ENCODE measurements at regions not wholly inside any gene's neighbourhood (a gene's known extent, or its start where the extent isn't known, plus 50 kb on each side); places are given as distances from the start of the nearest gene placed in this dataset.
"Not testable (repeated sequence)": the region's sequence is repeated elsewhere in the genome, so short reads cannot be mapped to it uniquely, and the experiment has no call there.

- H3K27ac ChIP-seq, result no peak overlapping the region
- H3K36me3 ChIP-seq, result no peaks in the 10 kb centered on the region
- H3K9me3 ChIP-seq, result no peaks in the 10 kb centered on the region
- intact Hi-C loops (cut with DNase I), result no loop called here
- 79% methylated on average over 1 of the region's 1 CpG for WGBS
- no peaks in the 10 kb centered on the region for H3K27me3 ChIP-seq (replicated peaks; ENCODE audit: insufficient read depth)
- no peak for TF ChIP-seq CTCF (IDR thresholded peaks at IDR 0.05)
- no peaks in the 10 kb centered on the region for H3K4me1 ChIP-seq (replicated peaks)
- no peak overlapping the region for H3K4me3 ChIP-seq
- DNase-seq (ENCODE audit: low spot score), result no peak
Measured at GRCh38 chr6:74507649-74508048, 698.2 kb downstream of the COL12A1 start.

- no peaks in the 10 kb centered on the region for H3K9me3 ChIP-seq
- no peak for DNase-seq (ENCODE audit: low spot score)
- H3K4me1 ChIP-seq (replicated peaks), result no peaks in the 10 kb centered on the region
- WGBS, result 77% methylated on average over 1 of the region's 1 CpG
- H3K4me3 ChIP-seq, result no peak overlapping the region
- H3K27me3 ChIP-seq (replicated peaks; ENCODE audit: insufficient read depth), result no peaks in the 10 kb centered on the region
- TF ChIP-seq POLR2AphosphoS5 (IDR thresholded peaks at IDR 0.05) (no peak), CTCF (IDR thresholded peaks at IDR 0.05) (no peak), POLR2A (IDR thresholded peaks at IDR 0.05) (no peak)
- H3K36me3 ChIP-seq, result no peaks in the 10 kb centered on the region
- intact Hi-C loops (cut with DNase I), result no loop called here
- H3K27ac ChIP-seq, result no peak overlapping the region
Measured at GRCh38 chr6:74505391-74505790, 700.5 kb downstream of the COL12A1 start.

- intact Hi-C loops (cut with DNase I), result no loop called here
- no peaks in the 10 kb centered on the region for H3K27me3 ChIP-seq (replicated peaks; ENCODE audit: insufficient read depth)
- no peak for DNase-seq (ENCODE audit: low spot score)
- no peaks in the 10 kb centered on the region for H3K4me1 ChIP-seq (replicated peaks)
- no peaks in the 10 kb centered on the region for H3K36me3 ChIP-seq
- TF ChIP-seq CTCF (IDR thresholded peaks at IDR 0.05) (no peak), POLR2AphosphoS5 (IDR thresholded peaks at IDR 0.05) (no peak), POLR2A (IDR thresholded peaks at IDR 0.05) (no peak)
- H3K4me3 ChIP-seq, result no peak overlapping the region
- WGBS, result 93% methylated on average over 3 of the region's 3 CpGs
- H3K27ac ChIP-seq, result no peak overlapping the region
- no peaks in the 10 kb centered on the region for H3K9me3 ChIP-seq
Measured at GRCh38 chr6:74504941-74505340, 700.9 kb downstream of the COL12A1 start.

- DNase-seq (ENCODE audit: low spot score), result no peak
- no peaks in the 10 kb centered on the region for H3K4me1 ChIP-seq (replicated peaks)
- H3K36me3 ChIP-seq, result no peaks in the 10 kb centered on the region
- TF ChIP-seq POLR2A (IDR thresholded peaks at IDR 0.05) (no peak), CTCF (IDR thresholded peaks at IDR 0.05) (no peak), POLR2AphosphoS5 (IDR thresholded peaks at IDR 0.05) (no peak)
- 43% methylated on average over 1 of the region's 1 CpG for WGBS
- H3K9me3 ChIP-seq, result no peaks in the 10 kb centered on the region
- H3K27ac ChIP-seq, result no peak overlapping the region
- intact Hi-C loops (cut with DNase I), result no loop called here
- H3K4me3 ChIP-seq, result no peak overlapping the region
- H3K27me3 ChIP-seq (replicated peaks; ENCODE audit: insufficient read depth), result no peaks in the 10 kb centered on the region
Measured at GRCh38 chr6:74492587-74492986, 713.3 kb downstream of the COL12A1 start.

GRCh38 chr6:74491844-74492374, 713.9 kb downstream of the COL12A1 start:
- no peak overlapping the region for H3K27ac ChIP-seq
- WGBS, result 53% methylated on average over 2 of the region's 2 CpGs
- no peaks in the 10 kb centered on the region for H3K9me3 ChIP-seq
- TF ChIP-seq CTCF (IDR thresholded peaks at IDR 0.05) (no peak), POLR2A (IDR thresholded peaks at IDR 0.05) (no peak), POLR2AphosphoS5 (IDR thresholded peaks at IDR 0.05) (no peak)
- intact Hi-C loops (cut with DNase I), result no loop called here
- H3K27me3 ChIP-seq (replicated peaks; ENCODE audit: insufficient read depth), result no peaks in the 10 kb centered on the region
- H3K4me3 ChIP-seq, result no peak overlapping the region
- H3K36me3 ChIP-seq, result no peaks in the 10 kb centered on the region
- DNase-seq (ENCODE audit: low spot score), result no peak
- H3K4me1 ChIP-seq (replicated peaks), result no peaks in the 10 kb centered on the region

GRCh38 chr6:74488726-74489125, 717.1 kb downstream of the COL12A1 start:
- H3K36me3 ChIP-seq; H3K4me3 ChIP-seq; H3K27ac ChIP-seq; H3K27me3 ChIP-seq (replicated peaks; ENCODE audit: insufficient read depth); DNase-seq (ENCODE audit: low spot score); intact Hi-C loops (cut with DNase I); H3K4me1 ChIP-seq (replicated peaks); H3K9me3 ChIP-seq: not testable (repeated sequence)
- WGBS, result over 99% methylated on average over 11 of the region's 13 CpGs
